ENCODE measurements at regions not wholly inside any gene's neighbourhood (a gene's known extent, or its start where the extent isn't known, plus 50 kb on each side); places are given as distances from the start of the nearest gene placed in this dataset.

DNA sequence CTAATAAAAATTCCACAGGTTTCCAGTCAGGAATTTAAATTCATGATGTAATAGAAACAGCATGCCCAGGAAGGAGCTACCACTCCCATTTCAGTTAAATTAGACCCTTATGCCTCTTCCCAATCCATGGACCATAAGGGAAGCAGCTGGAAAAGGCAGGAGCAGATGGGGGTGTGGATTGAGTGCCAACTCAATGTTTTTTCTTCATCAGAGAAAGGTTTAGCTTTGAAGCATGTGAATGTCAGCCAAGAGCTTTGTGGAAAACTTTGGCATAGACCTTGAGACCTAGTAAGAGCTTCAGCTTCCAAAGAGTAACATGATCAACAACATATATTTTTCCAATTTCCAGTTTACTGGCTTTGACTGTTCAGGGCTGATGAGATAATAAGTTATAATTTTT lies 2139.9 kb downstream of the PCDH9 start:
- no peak for DNase-seq
- Histone ChIP-seq H3K27ac (no peak overlapping the region), H3K9me3 (replicated peaks in 1 of 3) (no peaks in the 10 kb centered on the region), H3K27me3 (no peaks in the 10 kb centered on the region), H3K4me1 (replicated peaks in 1 of 2) (no peaks in the 10 kb centered on the region), H3K4me3 (no peak overlapping the region), H3K36me3 (replicated peaks in 1 of 2) (no peaks in the 10 kb centered on the region)
- no peak for TF ChIP-seq POLR2A (IDR thresholded peaks at IDR 0.05)
- no peak for TF ChIP-seq CTCF (IDR thresholded peaks at IDR 0.05)
- intact Hi-C loops (cut with DNase I): no loop called here

GRCh38 chr13:65088906-65089305 lies 2141.2 kb downstream of the PCDH9 start:
- no peaks in the 10 kb centered on the region for H3K9me3 ChIP-seq (replicated peaks in 1 of 3)
- no peak overlapping the region for H3K4me3 ChIP-seq
- no peak overlapping the region for H3K27ac ChIP-seq
- intact Hi-C loops (cut with DNase I): no loop called here
- no peaks in the 10 kb centered on the region for H3K27me3 ChIP-seq
- no peak for TF ChIP-seq CTCF (IDR thresholded peaks at IDR 0.05)
- no peak for TF ChIP-seq POLR2A (IDR thresholded peaks at IDR 0.05)
- no peaks in the 10 kb centered on the region for H3K4me1 ChIP-seq (replicated peaks in 1 of 2)
- no peak for DNase-seq
- H3K36me3 ChIP-seq (replicated peaks in 1 of 2): no peaks in the 10 kb centered on the region

DNA sequence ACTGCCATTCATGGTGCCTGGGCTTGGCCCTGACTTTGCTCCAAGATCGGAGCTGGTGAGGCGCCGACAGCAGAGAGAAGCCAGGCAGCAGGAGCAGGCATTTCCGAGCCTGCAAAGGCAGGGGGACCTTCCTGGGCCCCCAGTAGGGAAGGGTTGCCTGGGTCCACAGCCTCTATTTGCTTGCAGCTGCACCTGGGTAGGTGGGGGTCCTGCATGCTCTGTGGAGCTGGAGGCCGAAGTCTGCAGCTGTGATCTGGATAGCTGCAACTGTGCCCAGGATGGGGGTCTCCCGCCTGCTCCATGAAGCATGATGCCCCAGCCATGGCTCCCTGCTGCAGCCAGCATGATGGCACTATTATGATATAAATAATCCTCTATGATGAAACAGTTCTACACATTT lies 2144.2 kb downstream of the PCDH9 start:
- no peaks in the 10 kb centered on the region for H3K36me3 ChIP-seq (replicated peaks in 1 of 2)
- TF ChIP-seq POLR2A (IDR thresholded peaks at IDR 0.05): no peak
- TF ChIP-seq CTCF (IDR thresholded peaks at IDR 0.05): no peak
- no peak overlapping the region for H3K4me3 ChIP-seq
- intact Hi-C loops (cut with DNase I): no loop called here
- no peak for DNase-seq
- WGBS, 4 donors: 79 to 93% (median 83%) methylated on average over 2 to 6 of the region's 6 CpGs
- H3K4me1 ChIP-seq (replicated peaks in 1 of 2): no peaks in the 10 kb centered on the region
- H3K27me3 ChIP-seq: no peaks in the 10 kb centered on the region
- no peak overlapping the region for H3K27ac ChIP-seq
- no peaks in the 10 kb centered on the region for H3K9me3 ChIP-seq (replicated peaks in 1 of 3)

- intact Hi-C loops (cut with DNase I): no loop called here
- H3K9me3 ChIP-seq (replicated peaks in 1 of 3): peaks cover 0 to 5% (median 0%) of the 10 kb centered on the region in 3 donors
- no peak for DNase-seq
- no peak for TF ChIP-seq POLR2A (IDR thresholded peaks at IDR 0.05)
- TF ChIP-seq CTCF (IDR thresholded peaks at IDR 0.05): no peak
- WGBS, 4 donors: 61 to 67% (median 64%) methylated on average over 5 of the region's 5 CpGs
- H3K36me3 ChIP-seq (replicated peaks in 1 of 2): no peaks in the 10 kb centered on the region
- no peak overlapping the region for H3K27ac ChIP-seq
- no peaks in the 10 kb centered on the region for H3K4me1 ChIP-seq (replicated peaks in 1 of 2)
- H3K27me3 ChIP-seq: no peaks in the 10 kb centered on the region
- no peak overlapping the region for H3K4me3 ChIP-seq
These were observed 2155.9 kb downstream of the PCDH9 start for GRCh38 chr13:65074248-65074647.
